ENCODE measurements at regions not wholly inside any gene's neighbourhood (a gene's known extent, or its start where the extent isn't known, plus 50 kb on each side); places are given as distances from the start of the nearest gene placed in this dataset.

GRCh38 chr11:123378096-123378495 lies 52.0 kb upstream of the GRAMD1B start:
- TF ChIP-seq POLR2AphosphoS5 (IDR thresholded peaks at IDR 0.05; ENCODE audit: insufficient read depth in 1 of 2, low read depth in 1 of 2) (no peak), POLR2A (IDR thresholded peaks at IDR 0.05) (no peak), CTCF (IDR thresholded peaks at IDR 0.05) (no peak)
- Histone ChIP-seq H3K9me3 (no peaks in the 10 kb centered on the region), H3K36me3 (no peaks in the 10 kb centered on the region), H3K4me1 (no peaks in the 10 kb centered on the region), H3K4me3 (no peak overlapping the region), H3K27me3 (no peaks in the 10 kb centered on the region), H3K27ac (no peak overlapping the region)
- DNase-seq (ENCODE audit: extremely low spot score in 2 of 2): no peak
- intact Hi-C loops (cut with DNase I): no loop called here

GRCh38 chr11:123377355-123377754 lies 52.7 kb upstream of the GRAMD1B start:
- no peaks in the 10 kb centered on the region for H3K9me3 ChIP-seq
- H3K4me1 ChIP-seq: no peaks in the 10 kb centered on the region
- DNase-seq (ENCODE audit: extremely low spot score in 2 of 2): no peak
- H3K36me3 ChIP-seq: no peaks in the 10 kb centered on the region
- intact Hi-C loops (cut with DNase I): no loop called here
- TF ChIP-seq POLR2A (IDR thresholded peaks at IDR 0.05): no peak
- TF ChIP-seq CTCF (IDR thresholded peaks at IDR 0.05): no peak
- no peak for TF ChIP-seq POLR2AphosphoS5 (IDR thresholded peaks at IDR 0.05; ENCODE audit: insufficient read depth in 1 of 2, low read depth in 1 of 2)
- no peak overlapping the region for H3K27ac ChIP-seq
- no peak overlapping the region for H3K4me3 ChIP-seq
- H3K27me3 ChIP-seq: no peaks in the 10 kb centered on the region

GRCh38 chr11:123375832-123376231 lies 54.2 kb upstream of the GRAMD1B start:
- Histone ChIP-seq H3K27me3 (no peaks in the 10 kb centered on the region), H3K27ac (no peak overlapping the region), H3K4me1 (no peaks in the 10 kb centered on the region), H3K36me3 (no peaks in the 10 kb centered on the region), H3K9me3 (no peaks in the 10 kb centered on the region), H3K4me3 (no peak overlapping the region)
- intact Hi-C loops (cut with DNase I): no loop called here
- DNase-seq (ENCODE audit: extremely low spot score in 2 of 2): no peak
- TF ChIP-seq POLR2AphosphoS5 (IDR thresholded peaks at IDR 0.05; ENCODE audit: insufficient read depth in 1 of 2, low read depth in 1 of 2) (no peak), CTCF (IDR thresholded peaks at IDR 0.05) (no peak), POLR2A (IDR thresholded peaks at IDR 0.05) (no peak)

- Histone ChIP-seq H3K27ac (no peak overlapping the region), H3K4me1 (no peaks in the 10 kb centered on the region), H3K36me3 (no peaks in the 10 kb centered on the region), H3K9me3 (no peaks in the 10 kb centered on the region), H3K4me3 (no peak overlapping the region), H3K27me3 (no peaks in the 10 kb centered on the region)
- TF ChIP-seq POLR2AphosphoS5 (IDR thresholded peaks at IDR 0.05; ENCODE audit: insufficient read depth in 1 of 2, low read depth in 1 of 2) (no peak), POLR2A (IDR thresholded peaks at IDR 0.05) (no peak), CTCF (IDR thresholded peaks at IDR 0.05) (no peak)
- no peak for DNase-seq (ENCODE audit: extremely low spot score in 2 of 2)
- intact Hi-C loops (cut with DNase I): no loop called here
These were observed 55.5 kb upstream of the GRAMD1B start for GRCh38 chr11:123374622-123374968.

- Histone ChIP-seq H3K9me3 (no peaks in the 10 kb centered on the region), H3K36me3 (no peaks in the 10 kb centered on the region), H3K4me3 (no peak overlapping the region), H3K27me3 (no peaks in the 10 kb centered on the region), H3K4me1 (no peaks in the 10 kb centered on the region), H3K27ac (no peak overlapping the region)
- intact Hi-C loops (cut with DNase I): no loop called here
- TF ChIP-seq CTCF (IDR thresholded peaks at IDR 0.05): no peak
- TF ChIP-seq POLR2A (IDR thresholded peaks at IDR 0.05): no peak
- TF ChIP-seq POLR2AphosphoS5 (IDR thresholded peaks at IDR 0.05; ENCODE audit: insufficient read depth in 1 of 2, low read depth in 1 of 2): no peak
- DNase-seq (ENCODE audit: extremely low spot score in 2 of 2): no peak
These were observed 56.1 kb upstream of the GRAMD1B start for GRCh38 chr11:123373754-123374621.
